H9 (cell line): ENCODE measurements at regions not wholly inside any gene's neighbourhood (a gene's known extent, or its start where the extent isn't known, plus 50 kb on each side); places are given as distances from the start of the nearest gene placed in this dataset.

ENCODE experiments used
- DNase-seq: peaks from one replicate; pipeline ENCODE4 v3.0.0-alpha.2; 2017
- H2AFZ ChIP-seq: one replicate; pipeline ENCODE4 v1.6.1; 2013; ENCODE audit warnings: mild to moderate bottlenecking, low read length, control low read depth, moderate library complexity
- H2AK5ac ChIP-seq: 2 replicates; pipeline ENCODE4 v1.6.1; 2013; ENCODE audit warnings: low read length, control low read depth, mixed read lengths; ENCODE audit not compliant: insufficient read length
- H2BK120ac ChIP-seq: one replicate; pipeline ENCODE4 v1.6.1; 2013; ENCODE audit warnings: low read depth, mild to moderate bottlenecking, low read length, control low read depth, inconsistent platforms; ENCODE audit not compliant: poor library complexity, severe bottlenecking
- H2BK12ac ChIP-seq: 2 replicates; pipeline ENCODE4 v1.6.1; 2013; ENCODE audit warnings: low read length, control low read depth, mixed read lengths, low read depth; ENCODE audit not compliant: insufficient read length
- H2BK15ac ChIP-seq: 2 replicates; pipeline ENCODE4 v1.6.1; 2013; ENCODE audit warnings: low read depth, low read length, control low read depth
- H2BK20ac ChIP-seq: one replicate; pipeline ENCODE4 v1.6.1; 2013; ENCODE audit warnings: low read depth, mild to moderate bottlenecking, low read length, control low read depth, inconsistent platforms; ENCODE audit not compliant: poor library complexity, severe bottlenecking
- H2BK5ac ChIP-seq: 2 replicates; pipeline ENCODE4 v1.6.1; 2013; ENCODE audit warnings: low read length, control low read depth, mixed read lengths; ENCODE audit not compliant: insufficient read length
- H3K14ac ChIP-seq: 2 replicates; pipeline ENCODE4 v1.6.1; 2013; ENCODE audit warnings: low read length, control low read depth; ENCODE audit not compliant: insufficient read depth
- H3K18ac ChIP-seq: 2 replicates; pipeline ENCODE4 v1.6.1; 2013; ENCODE audit warnings: low read depth, mild to moderate bottlenecking, mixed read lengths, low read length, control low read depth; ENCODE audit not compliant: insufficient read length
- H3K23ac ChIP-seq: 2 replicates; pipeline ENCODE4 v1.6.1; 2013; ENCODE audit warnings: low read length, control low read depth, mixed read lengths, low read depth; ENCODE audit not compliant: insufficient read length
- H3K23me2 ChIP-seq: 2 replicates; pipeline ENCODE4 v1.6.1; 2013; ENCODE audit warnings: low read depth, mild to moderate bottlenecking, mixed read lengths, low read length, control low read depth; ENCODE audit not compliant: insufficient read length, poor library complexity, severe bottlenecking
- H3K27ac ChIP-seq: 2 replicates; pipeline ENCODE4 v1.5.1; 2013; ENCODE audit warnings: low read length, control low read depth, mixed read lengths, low read depth; ENCODE audit not compliant: insufficient read length
- H3K27me3 ChIP-seq: 2 replicates; pipeline ENCODE4 v1.6.1; 2013; ENCODE audit warnings: low read length, control low read depth, inconsistent platforms; ENCODE audit not compliant: insufficient read depth
- H3K4ac ChIP-seq: 2 replicates; pipeline ENCODE4 v1.6.1; 2013; ENCODE audit warnings: low read depth, mild to moderate bottlenecking, control low read depth, inconsistent platforms, low read length, moderate library complexity
- H3K4me1 ChIP-seq: 2 replicates; pipeline ENCODE4 v1.6.1; 2013; ENCODE audit warnings: low read length, control low read depth, inconsistent platforms; ENCODE audit not compliant: insufficient read depth
- H3K4me2 ChIP-seq: 2 replicates; pipeline ENCODE4 v1.6.1; 2013; ENCODE audit warnings: low read length, control low read depth, mixed read lengths; ENCODE audit not compliant: insufficient read length, insufficient read depth
- H3K56ac ChIP-seq: 2 replicates; pipeline ENCODE4 v1.6.1; 2013; ENCODE audit warnings: low read depth, mild to moderate bottlenecking, mixed read lengths, low read length, control low read depth; ENCODE audit not compliant: insufficient read length
- H3K79me1 ChIP-seq: 2 replicates; pipeline ENCODE4 v1.6.1; 2013; ENCODE audit warnings: low read depth, mild to moderate bottlenecking, moderate library complexity, low read length, control low read depth, inconsistent platforms; ENCODE audit not compliant: insufficient read depth, poor library complexity, severe bottlenecking
- H3K79me2 ChIP-seq: 2 replicates; pipeline ENCODE4 v1.6.1; 2013; ENCODE audit warnings: low read length, control low read depth, inconsistent platforms; ENCODE audit not compliant: insufficient read depth
- H3K9ac ChIP-seq: 2 replicates; pipeline ENCODE4 v1.6.1; 2013; ENCODE audit warnings: low read length, control low read depth, mixed read lengths; ENCODE audit not compliant: insufficient read length; ENCODE audit errors: extremely low read depth
- H3K9me3 ChIP-seq: one replicate; pipeline ENCODE4 v1.6.1; 2013; ENCODE audit warnings: low read depth, low read length, inconsistent platforms; ENCODE audit not compliant: control insufficient read depth
- H3T11ph ChIP-seq: one replicate; pipeline ENCODE4 v1.6.1; 2013; ENCODE audit warnings: mild to moderate bottlenecking, low read length, control low read depth, inconsistent platforms
- H4K20me1 ChIP-seq: one replicate; pipeline ENCODE4 v1.6.1; 2013; ENCODE audit not compliant: control insufficient read depth, insufficient read length, insufficient read depth
- H4K5ac ChIP-seq: 2 replicates; pipeline ENCODE4 v1.6.1; 2013; ENCODE audit warnings: low read depth, mild to moderate bottlenecking, mixed read lengths, low read length, control low read depth; ENCODE audit not compliant: insufficient read length
- H4K8ac ChIP-seq: replicated peaks from 2 replicates; pipeline ENCODE4 v1.6.1; 2013; ENCODE audit warnings: low read length, control low read depth, mixed read lengths, low read depth; ENCODE audit not compliant: insufficient read length
- H4K91ac ChIP-seq: 2 replicates; pipeline ENCODE4 v1.6.1; 2013; ENCODE audit warnings: low read depth, mild to moderate bottlenecking, moderate library complexity, mixed read lengths, low read length, control low read depth; ENCODE audit not compliant: insufficient read length
- H3K27ac Mint-ChIP-seq, 3 experiments: 2 replicates in 2 of 3; 3 replicates in 1 of 3; pipeline ENCODE4 v1.8.0; 2020 to 2021; ENCODE audit warnings: mixed read lengths in 3 of 3, mild to moderate bottlenecking in 1 of 3, moderate library complexity in 1 of 3
- H3K27me3 Mint-ChIP-seq: 2 replicates; pipeline ENCODE4 v1.8.0; 2021; ENCODE audit warnings: low read depth, mild to moderate bottlenecking, moderate library complexity, mixed read lengths
- H3K36me3 Mint-ChIP-seq, 3 experiments: 2 replicates in 2 of 3; 3 replicates in 1 of 3; pipeline ENCODE4 v1.8.0; 2020 to 2021; ENCODE audit warnings: low read depth in 3 of 3, mixed read lengths in 3 of 3; ENCODE audit not compliant: insufficient read depth in 1 of 3
- H3K4me1 Mint-ChIP-seq, 2 experiments: 2 replicates each; pipeline ENCODE4 v1.8.0; 2020; ENCODE audit warnings: mixed read lengths in 2 of 2
- H3K4me3 Mint-ChIP-seq, 2 experiments: 2 replicates in 1 of 2; 3 replicates in 1 of 2; pipeline ENCODE4 v1.8.0; 2020 to 2021; ENCODE audit warnings: mild to moderate bottlenecking in 2 of 2, mixed read lengths in 2 of 2, moderate library complexity in 1 of 2
- H3K9me3 Mint-ChIP-seq, 2 experiments: 2 replicates in 1 of 2; 3 replicates in 1 of 2; pipeline ENCODE4 v1.8.0; 2020; ENCODE audit warnings: mild to moderate bottlenecking in 2 of 2, mixed read lengths in 2 of 2, moderate library complexity in 1 of 2
- CTCF ChIP-seq: fragments of 200-600 bp; sonication (generic); conservative IDR thresholded peaks from 3 replicates; pipeline ENCODE4 v1.8.0; 2021; ENCODE audit warnings: antibody characterized with exemption, mild to moderate bottlenecking
- WGBS: extraction: QIAGEN DNeasy Blood & Tissue Kit; methylation state at CpG from one replicate; pipeline ENCODE4 v1.1.7; 2013; ENCODE audit warnings: missing lambda C conversion rate, low lambda C conversion rate, mixed read lengths; ENCODE audit not compliant: insufficient read length; ENCODE audit errors: extremely low coverage; 5-methylcytosine and 5-hydroxymethylcytosine counted together

GRCh38 chr3:177883091-177883490 lies 653.1 kb upstream of the KCNMB2 start:
- H3K14ac ChIP-seq, result no peak overlapping the region
- no peak overlapping the region for H4K91ac ChIP-seq
- H3K79me1 ChIP-seq, result no peaks in the 10 kb centered on the region
- Mint-ChIP-seq H3K36me3 (no peaks in the 10 kb centered on the region), H3K27me3 (no peaks in the 10 kb centered on the region), H3K4me3 (no peak overlapping the region), H3K27ac (0 out of 7 replicates have a peak overlapping the region, but pooled peaks of 1 of the 3 experiments have one; percentile 2), H3K4me1 (no peaks in the 10 kb centered on the region), H3K9me3 (no peaks in the 10 kb centered on the region)
- no peak overlapping the region for H3K4me2 ChIP-seq
- H3K79me2 ChIP-seq, result no peaks in the 10 kb centered on the region
- no peak overlapping the region for H3K23ac ChIP-seq
- H3K56ac ChIP-seq, result no peak overlapping the region
- H3K9ac ChIP-seq, result no peak overlapping the region
- H2BK15ac ChIP-seq, result no peak overlapping the region
- no CpG with 5 or more reads among the region's 2 CpGs for WGBS
- no peaks in the 10 kb centered on the region for H4K20me1 ChIP-seq
- no peak overlapping the region for H2BK20ac ChIP-seq
- H2AK5ac ChIP-seq, result no peak overlapping the region
- H2BK12ac ChIP-seq, result no peak overlapping the region
- H3T11ph ChIP-seq, result no peak overlapping the region
- H2BK5ac ChIP-seq, result no peak overlapping the region
- no peak overlapping the region for H3K27ac ChIP-seq
- H4K5ac ChIP-seq, result no peak overlapping the region
- no peaks in the 10 kb centered on the region for H3K9me3 ChIP-seq
- H2AFZ ChIP-seq, result no peak overlapping the region
- DNase-seq, result no peak
- no peaks in the 10 kb centered on the region for H3K23me2 ChIP-seq
- no peak overlapping the region for H2BK120ac ChIP-seq
- no peak for TF ChIP-seq CTCF
- H3K4ac ChIP-seq, result no peak overlapping the region
- H4K8ac ChIP-seq, result no peak overlapping the region
- H3K27me3 ChIP-seq, result no peaks in the 10 kb centered on the region
- H3K18ac ChIP-seq, result no peak overlapping the region
- H3K4me1 ChIP-seq, result no peaks in the 10 kb centered on the region
